NK-92 treated with Interleukin-12 subunit alpha and Interleukin-12 subunit beta, amount 100 ng/mL, for 24 hours (cell line): ENCODE measurements at regions not wholly inside any gene's neighbourhood (a gene's known extent, or its start where the extent isn't known, plus 50 kb on each side); places are given as distances from the start of the nearest gene placed in this dataset.
"Not testable (repeated sequence)": the region's sequence is repeated elsewhere in the genome, so short reads cannot be mapped to it uniquely, and the experiment has no call there.

Experiments
- DNase-seq: peaks from one replicate; lab custom pipeline; 2025; lab: John Stamatoyannopoulos, UW

- DNase-seq: no peak
Measured at GRCh38 chr4:188287169-188287894, 148.1 kb downstream of the TRIML1 start.

- no peak for DNase-seq
Measured at GRCh38 chr4:188289531-188290125, 150.4 kb downstream of the TRIML1 start.

- no peak for DNase-seq
Measured at GRCh38 chr4:188295899-188296298, 156.7 kb downstream of the TRIML1 start.

GRCh38 chr4:188296331-188296730, 157.1 kb downstream of the TRIML1 start:
- no peak for DNase-seq

GRCh38 chr4:188297873-188298272, 158.6 kb downstream of the TRIML1 start:
- DNase-seq: no peak

- DNase-seq: no peak
Measured at GRCh38 chr4:188299161-188299560, 159.9 kb downstream of the TRIML1 start.

GRCh38 chr4:188300385-188300784, 161.1 kb downstream of the TRIML1 start:
- no peak for DNase-seq

GRCh38 chr4:188305690-188306089, 166.4 kb downstream of the TRIML1 start:
- no peak for DNase-seq

GRCh38 chr4:188307591-188307990, 168.3 kb downstream of the TRIML1 start:
- DNase-seq: no peak

- DNase-seq: no peak
Measured at GRCh38 chr4:188308142-188308541, 168.9 kb downstream of the TRIML1 start.

GRCh38 chr4:188316391-188316790, 177.2 kb downstream of the TRIML1 start:
- DNase-seq: no peak

GRCh38 chr4:188328966-188329365, 189.7 kb downstream of the TRIML1 start:
- DNase-seq: no peak

- DNase-seq: no peak
Measured at GRCh38 chr4:188329521-188329920, 190.3 kb downstream of the TRIML1 start.

GRCh38 chr4:188332265-188332664, 193.0 kb downstream of the TRIML1 start:
- DNase-seq: no peak

GRCh38 chr4:188336891-188337290, 197.7 kb downstream of the TRIML1 start:
- no peak for DNase-seq

GRCh38 chr4:188341428-188341827, 202.2 kb downstream of the TRIML1 start:
- no peak for DNase-seq

GRCh38 chr4:188346171-188346809, 207.0 kb downstream of the TRIML1 start:
- no peak for DNase-seq

GRCh38 chr4:188347339-188347738, 208.1 kb downstream of the TRIML1 start:
- no peak for DNase-seq

- DNase-seq: not testable (repeated sequence)
Measured at GRCh38 chr4:188349569-188349968, 210.3 kb downstream of the TRIML1 start.

- DNase-seq: no peak
Measured at GRCh38 chr4:188363196-188363595, 224.0 kb downstream of the TRIML1 start.

GRCh38 chr4:188370777-188371176, 231.5 kb downstream of the TRIML1 start:
- no peak for DNase-seq

GRCh38 chr4:188372058-188372457, 232.8 kb downstream of the TRIML1 start:
- DNase-seq: no peak

- DNase-seq: no peak
Measured at GRCh38 chr4:188372829-188373228, 233.6 kb downstream of the TRIML1 start.
